ENCODE measurements at regions not wholly inside any gene's neighbourhood (a gene's known extent, or its start where the extent isn't known, plus 50 kb on each side); places are given as distances from the start of the nearest gene placed in this dataset.
"Not testable (repeated sequence)": the region's sequence is repeated elsewhere in the genome, so short reads cannot be mapped to it uniquely, and the experiment has no call there.

- DNase-seq: no peak
Observed at GRCh38 chr3:186453531-186453930, 90.6 kb downstream of the CRYGS start.

GRCh38 chr3:186452517-186452916 lies 90.5 kb upstream of the DGKG start:
- DNase-seq: no peak

GRCh38 chr3:186451371-186451770 lies 89.3 kb upstream of the DGKG start:
- DNase-seq: no peak

GRCh38 chr3:186444974-186445373 lies 82.9 kb upstream of the DGKG start:
- DNase-seq: no peak

- no peak for DNase-seq
Observed at GRCh38 chr3:186444288-186444687, 82.3 kb upstream of the DGKG start.

- DNase-seq: not testable (repeated sequence)
Observed at GRCh38 chr3:186442979-186443378, 80.9 kb upstream of the DGKG start.

- DNase-seq: no peak
Observed at GRCh38 chr3:186442162-186442561, 80.1 kb upstream of the DGKG start.

- DNase-seq: no peak
Observed at GRCh38 chr3:186440891-186441290, 78.9 kb upstream of the DGKG start.

- DNase-seq: no peak
Observed at GRCh38 chr3:186439725-186440124, 77.7 kb upstream of the DGKG start.

GRCh38 chr3:186435332-186435731 lies 73.3 kb upstream of the DGKG start:
- DNase-seq: not testable (repeated sequence)

GRCh38 chr3:186432944-186433732 lies 71.1 kb upstream of the DGKG start:
- DNase-seq: no peak

GRCh38 chr3:186432189-186432588 lies 70.2 kb upstream of the DGKG start:
- no peak for DNase-seq

GRCh38 chr3:186427627-186428281 lies 65.7 kb upstream of the DGKG start:
- DNase-seq: no peak

- DNase-seq: no peak
Observed at GRCh38 chr3:186425788-186426730, 64.0 kb upstream of the DGKG start.

GRCh38 chr3:186421946-186422345 lies 59.9 kb upstream of the DGKG start:
- no peak for DNase-seq

GRCh38 chr3:186418671-186419145 lies 56.7 kb upstream of the DGKG start:
- DNase-seq: no peak

- no peak for DNase-seq
Observed at GRCh38 chr3:186417791-186418190, 55.8 kb upstream of the DGKG start.

- DNase-seq: no peak
Observed at GRCh38 chr3:186414735-186415419, 52.8 kb upstream of the DGKG start.

GRCh38 chr3:186413615-186414415 lies 51.8 kb upstream of the DGKG start:
- peak; percentile 93 for DNase-seq

- no peak for DNase-seq
Observed at GRCh38 chr3:186411994-186412393, 50.0 kb upstream of the DGKG start.
